GM12864 (cell line): ENCODE measurements at regions not wholly inside any gene's neighbourhood (a gene's known extent, or its start where the extent isn't known, plus 50 kb on each side); places are given as distances from the start of the nearest gene placed in this dataset.

Experiments used
- DNase-seq: peaks from one replicate; pipeline ENCODE4 v3.0.0-alpha.2; 2011; ENCODE audit warnings: low read depth
- H3K4me3 ChIP-seq: 2 replicates; pipeline ENCODE4 v1.5.1; 2011; ENCODE audit warnings: mild to moderate bottlenecking, low read depth, low read length, control low read depth
- TF ChIP-seq, protein P1 (sequence below): IDR thresholded peaks from 2 replicates; pipeline ENCODE4 v1.5.1; 2011; ENCODE audit warnings: low read depth, mild to moderate bottlenecking, moderate library complexity, low read length, control low read depth, inconsistent platforms; ENCODE audit errors: missing control alignments

DNA sequence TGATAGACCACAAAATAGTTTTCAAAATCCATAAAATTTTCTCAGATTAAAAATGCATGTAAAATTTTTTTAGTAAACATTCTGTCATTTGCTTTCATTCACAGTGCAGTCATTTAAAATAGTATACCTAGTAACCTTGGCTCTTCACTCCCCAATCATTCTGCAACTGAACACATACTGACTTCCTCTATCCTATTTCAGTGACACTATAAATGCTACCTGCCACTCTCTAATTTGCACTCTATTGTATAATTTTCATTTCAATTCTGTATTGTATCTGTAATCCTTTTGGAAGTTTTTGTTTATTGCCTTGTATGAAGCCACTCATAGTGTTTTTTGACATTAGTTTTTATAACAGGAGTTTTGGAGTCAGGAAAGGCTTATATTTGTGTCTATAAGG lies 1029.1 kb upstream of the NCAM2 start:
- DNase-seq, result no peak
- TF ChIP-seq, protein P1, sequence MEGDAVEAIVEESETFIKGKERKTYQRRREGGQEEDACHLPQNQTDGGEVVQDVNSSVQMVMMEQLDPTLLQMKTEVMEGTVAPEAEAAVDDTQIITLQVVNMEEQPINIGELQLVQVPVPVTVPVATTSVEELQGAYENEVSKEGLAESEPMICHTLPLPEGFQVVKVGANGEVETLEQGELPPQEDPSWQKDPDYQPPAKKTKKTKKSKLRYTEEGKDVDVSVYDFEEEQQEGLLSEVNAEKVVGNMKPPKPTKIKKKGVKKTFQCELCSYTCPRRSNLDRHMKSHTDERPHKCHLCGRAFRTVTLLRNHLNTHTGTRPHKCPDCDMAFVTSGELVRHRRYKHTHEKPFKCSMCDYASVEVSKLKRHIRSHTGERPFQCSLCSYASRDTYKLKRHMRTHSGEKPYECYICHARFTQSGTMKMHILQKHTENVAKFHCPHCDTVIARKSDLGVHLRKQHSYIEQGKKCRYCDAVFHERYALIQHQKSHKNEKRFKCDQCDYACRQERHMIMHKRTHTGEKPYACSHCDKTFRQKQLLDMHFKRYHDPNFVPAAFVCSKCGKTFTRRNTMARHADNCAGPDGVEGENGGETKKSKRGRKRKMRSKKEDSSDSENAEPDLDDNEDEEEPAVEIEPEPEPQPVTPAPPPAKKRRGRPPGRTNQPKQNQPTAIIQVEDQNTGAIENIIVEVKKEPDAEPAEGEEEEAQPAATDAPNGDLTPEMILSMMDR, result no peak
- no peak overlapping the region for H3K4me3 ChIP-seq

- DNase-seq, result no peak
- TF ChIP-seq, protein P1, result no peak
- no peak overlapping the region for H3K4me3 ChIP-seq
These were observed 1016.3 kb upstream of the NCAM2 start for GRCh38 chr21:19981938-19982337.

- H3K4me3 ChIP-seq, result no peak overlapping the region
- no peak for DNase-seq
- TF ChIP-seq, protein P1, result no peak
These were observed 1011.8 kb upstream of the NCAM2 start for GRCh38 chr21:19986396-19986795.

- no peak for DNase-seq
- H3K4me3 ChIP-seq, result no peak overlapping the region
- TF ChIP-seq, protein P1, result no peak
These were observed 1010.5 kb upstream of the NCAM2 start for GRCh38 chr21:19987671-19988070.

DNA sequence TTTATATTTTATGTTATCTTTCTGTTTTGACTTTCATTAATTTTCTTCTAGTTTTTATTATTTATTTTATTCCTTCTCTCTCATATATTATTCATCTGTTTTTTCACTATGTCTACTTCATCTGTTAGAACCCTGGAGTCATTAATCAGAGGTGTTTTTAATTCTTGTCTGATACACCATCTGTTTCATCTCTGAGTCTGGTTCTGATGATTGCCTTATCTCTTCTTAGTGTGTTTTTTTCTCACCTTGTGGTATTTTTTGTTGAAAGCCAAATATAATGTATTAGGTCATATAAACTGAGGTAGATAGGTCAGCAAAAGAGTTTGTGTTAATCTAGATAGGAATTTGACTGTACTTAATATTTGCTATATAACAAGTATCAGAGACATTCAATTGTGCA lies 1005.7 kb upstream of the NCAM2 start:
- TF ChIP-seq, protein P1, result no peak
- H3K4me3 ChIP-seq, result no peak overlapping the region
- no peak for DNase-seq

GRCh38 chr21:19993268-19993667 lies 1004.9 kb upstream of the NCAM2 start:
- no peak for DNase-seq
- no peak overlapping the region for H3K4me3 ChIP-seq
- TF ChIP-seq, protein P1, result no peak

- TF ChIP-seq, protein P1, result no peak
- no peak for DNase-seq
- H3K4me3 ChIP-seq, result no peak overlapping the region
These were observed 1003.0 kb upstream of the NCAM2 start for GRCh38 chr21:19995253-19995652.
